Astrocyte (in vitro differentiated cells and primary cell): ENCODE measurements at regions not wholly inside any gene's neighbourhood (a gene's known extent, or its start where the extent isn't known, plus 50 kb on each side); places are given as distances from the start of the nearest gene placed in this dataset.

Source experiments
- CTCF ChIP-seq: IDR thresholded peaks from 2 replicates; pipeline ENCODE4 v1.5.1; 2011; ENCODE audit warnings: low read depth, mild to moderate bottlenecking, inconsistent platforms, low read length, moderate library complexity; ENCODE audit not compliant: insufficient read depth
- EZH2 ChIP-seq: IDR thresholded peaks from 2 replicates; pipeline ENCODE4 v1.6.1; 2012; ENCODE audit warnings: mild to moderate bottlenecking, low read length, inconsistent platforms; ENCODE audit not compliant: insufficient read depth

- no peak for TF ChIP-seq CTCF
- TF ChIP-seq EZH2 = no peak
Observed at GRCh38 chr3:153003862-153004261, 158.2 kb upstream of the RAP2B start.
